ENCODE measurements at regions not wholly inside any gene's neighbourhood (a gene's known extent, or its start where the extent isn't known, plus 50 kb on each side); places are given as distances from the start of the nearest gene placed in this dataset.

- no peak for DNase-seq (ENCODE audit: low read depth in 2 of 2)
Measured at GRCh38 chr6:112799889-112800288, 452.8 kb downstream of the RFPL4B start.

GRCh38 chr6:112800439-112800838, 453.3 kb downstream of the RFPL4B start:
- DNase-seq (ENCODE audit: low read depth in 2 of 2) = no peak

DNA sequence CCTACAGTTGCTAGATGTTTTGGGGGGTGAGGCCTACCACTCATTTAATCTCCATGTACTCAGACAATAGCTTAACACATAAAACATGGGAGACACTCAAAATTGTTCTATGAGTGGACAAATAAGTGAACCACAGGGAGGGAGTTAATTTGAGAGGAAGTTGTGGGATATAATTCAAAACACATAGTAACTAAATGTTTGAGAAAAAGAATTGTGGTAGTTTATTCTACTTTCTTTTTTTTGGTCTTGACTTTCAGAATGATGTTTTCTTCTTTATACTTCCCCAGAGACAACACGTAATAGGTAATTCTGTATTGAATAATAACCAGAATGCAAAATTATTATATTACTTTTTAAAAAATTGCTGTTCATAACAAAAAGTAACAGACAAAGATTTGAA, 453.8 kb downstream of the RFPL4B start:
- no peak for DNase-seq (ENCODE audit: low read depth in 2 of 2)

DNA sequence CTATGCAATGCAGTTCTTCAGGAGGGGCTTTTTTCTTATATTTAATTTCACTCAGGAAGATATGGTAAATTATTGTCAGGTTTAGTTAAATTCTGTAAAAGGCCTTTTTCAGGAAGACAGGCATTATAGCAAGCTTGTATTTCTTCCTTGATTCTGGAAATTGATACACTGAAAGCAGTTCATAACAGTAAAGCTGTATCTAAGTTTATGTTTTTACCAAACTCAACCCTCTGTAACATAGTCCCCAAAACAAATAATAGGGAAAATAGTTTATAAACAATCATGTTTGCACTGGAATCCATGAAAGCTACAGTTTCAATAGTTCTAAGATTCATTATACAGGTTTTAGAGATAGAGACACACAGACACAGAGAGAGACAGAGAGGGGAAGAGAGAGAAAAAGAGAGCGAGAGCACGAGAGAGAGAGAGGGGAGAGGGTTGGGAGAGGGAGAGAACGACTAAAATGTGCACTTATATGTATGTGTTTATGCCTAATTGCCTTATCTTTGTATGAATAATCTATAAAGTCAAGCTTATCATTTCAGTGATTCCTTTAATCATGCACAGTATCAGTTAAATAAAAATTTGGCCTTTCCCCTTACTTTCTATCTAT, 454.4 kb downstream of the RFPL4B start:
- no peak for DNase-seq (ENCODE audit: low read depth in 2 of 2)

- no peak for DNase-seq (ENCODE audit: low read depth in 2 of 2)
Measured at GRCh38 chr6:112802144-112802543, 455.0 kb downstream of the RFPL4B start.

- DNase-seq (ENCODE audit: low read depth in 2 of 2) = no peak
Measured at GRCh38 chr6:112804638-112805330, 457.7 kb downstream of the RFPL4B start.

- no peak for DNase-seq (ENCODE audit: low read depth in 2 of 2)
Measured at GRCh38 chr6:112806163-112806865, 459.2 kb downstream of the RFPL4B start.

DNA sequence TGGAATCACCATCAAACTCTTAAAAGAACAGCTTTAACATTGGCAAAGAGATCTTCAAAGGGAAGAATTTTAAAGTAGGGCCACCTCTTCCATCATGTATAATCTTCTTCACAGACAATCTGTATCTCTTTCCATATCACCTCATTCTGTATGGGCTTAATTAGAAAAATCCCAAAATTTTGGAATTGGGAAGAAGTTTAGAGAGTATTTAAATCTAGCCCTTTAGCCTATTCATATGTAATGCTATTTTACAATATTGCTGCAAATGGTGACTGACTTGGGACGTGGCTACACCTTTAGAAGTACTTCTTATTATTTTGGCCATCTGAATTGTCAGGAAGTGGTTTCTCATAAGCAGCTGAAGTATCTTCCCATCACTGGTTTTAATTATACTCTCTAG, 474.3 kb downstream of the RFPL4B start:
- no peak for DNase-seq (ENCODE audit: low read depth in 2 of 2)

- no peak for DNase-seq (ENCODE audit: low read depth in 2 of 2)
Measured at GRCh38 chr6:112822769-112823168, 475.6 kb downstream of the RFPL4B start.

DNA sequence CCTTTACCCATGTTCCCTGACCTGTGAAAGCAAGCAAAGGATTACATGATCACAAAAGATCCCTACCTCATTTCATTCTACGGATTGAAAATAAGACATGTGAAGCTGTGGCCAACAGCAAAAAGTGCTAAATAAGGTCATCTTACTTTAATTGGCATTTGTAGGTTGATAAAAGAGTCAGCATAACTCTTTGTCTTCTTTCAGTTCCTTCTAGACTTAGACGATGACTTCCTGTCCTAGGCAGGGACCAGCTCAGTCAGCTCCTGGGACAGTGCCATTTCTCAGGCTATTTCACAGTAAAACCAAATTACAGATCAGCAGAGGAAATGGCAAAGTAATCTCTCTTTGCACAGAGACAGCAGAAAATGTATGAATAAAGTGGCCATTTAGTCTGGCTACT, 480.7 kb downstream of the RFPL4B start:
- no peak for DNase-seq (ENCODE audit: low read depth in 2 of 2)

GRCh38 chr6:112831022-112831421, 483.9 kb downstream of the RFPL4B start:
- DNase-seq (ENCODE audit: low read depth in 2 of 2) = no peak

DNA sequence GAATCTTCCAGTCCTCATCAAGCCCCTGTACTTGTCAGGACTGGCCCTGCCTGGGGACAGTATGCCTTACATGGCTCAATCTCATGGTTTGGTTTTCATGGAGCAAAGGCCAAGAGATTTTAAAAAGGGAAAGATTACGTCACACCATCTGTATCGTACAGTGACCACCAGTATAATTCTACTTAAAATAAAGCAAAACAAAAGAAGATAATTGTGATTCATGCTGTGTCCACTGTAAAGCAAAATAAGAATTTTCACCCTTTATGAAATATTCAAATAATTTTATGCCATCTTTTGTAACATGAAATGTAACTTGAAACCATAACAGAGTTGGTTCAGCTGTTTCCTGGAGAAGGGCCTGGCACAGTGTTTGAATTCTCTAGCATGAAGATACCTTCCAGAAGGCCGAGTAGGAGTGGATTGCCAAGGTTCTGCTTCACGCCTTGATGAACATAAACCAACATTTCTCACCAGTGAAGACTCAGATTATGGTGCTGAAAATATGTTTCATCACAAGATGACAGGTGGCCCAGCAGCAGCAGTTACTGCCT, 486.5 kb downstream of the RFPL4B start:
- DNase-seq (ENCODE audit: low read depth in 2 of 2) = no peak

- no peak for DNase-seq (ENCODE audit: low read depth in 2 of 2)
Measured at GRCh38 chr6:112835078-112835477, 487.9 kb downstream of the RFPL4B start.

GRCh38 chr6:112839525-112839961, 492.4 kb downstream of the RFPL4B start:
- no peak for DNase-seq (ENCODE audit: low read depth in 2 of 2)

DNA sequence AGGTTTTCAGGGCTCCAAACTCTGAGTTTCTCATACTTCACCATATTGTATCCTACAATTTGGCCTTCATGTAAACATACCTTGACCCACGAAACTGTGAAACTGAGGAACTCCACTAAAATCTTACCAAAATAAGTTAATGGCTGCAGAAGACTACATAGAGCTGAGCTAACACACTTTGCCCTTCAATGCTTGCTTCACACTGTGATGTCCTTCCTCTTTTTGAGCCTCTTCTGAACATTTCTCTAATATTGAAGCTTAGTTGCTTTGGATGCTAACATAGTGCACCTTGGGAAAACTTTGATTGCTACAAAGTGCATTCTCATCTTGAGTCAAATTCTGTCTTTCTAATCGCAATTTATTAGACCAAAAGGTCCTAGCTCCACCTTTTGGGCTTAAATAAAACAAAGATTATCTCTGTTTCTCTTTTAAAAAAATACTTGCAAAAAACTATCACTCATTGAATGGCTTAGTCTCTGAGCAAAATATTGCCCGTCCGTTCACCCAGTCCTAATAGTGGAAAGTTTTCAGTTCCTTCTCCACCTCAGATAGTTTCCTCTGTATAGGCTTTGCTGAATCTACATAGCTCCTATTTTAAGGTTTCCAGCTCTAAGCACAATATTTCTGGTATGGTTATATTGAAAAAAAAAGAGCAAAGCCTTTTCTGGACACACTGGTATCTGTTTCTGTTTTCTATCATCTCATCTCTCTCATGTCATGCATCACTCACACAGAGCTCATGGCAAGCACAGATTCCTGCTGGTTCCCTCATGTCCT, 494.6 kb downstream of the RFPL4B start:
- DNase-seq (ENCODE audit: low read depth in 2 of 2) = no peak

- no peak for DNase-seq (ENCODE audit: low read depth in 2 of 2)
Measured at GRCh38 chr6:112842330-112842685, 495.2 kb downstream of the RFPL4B start.

DNA sequence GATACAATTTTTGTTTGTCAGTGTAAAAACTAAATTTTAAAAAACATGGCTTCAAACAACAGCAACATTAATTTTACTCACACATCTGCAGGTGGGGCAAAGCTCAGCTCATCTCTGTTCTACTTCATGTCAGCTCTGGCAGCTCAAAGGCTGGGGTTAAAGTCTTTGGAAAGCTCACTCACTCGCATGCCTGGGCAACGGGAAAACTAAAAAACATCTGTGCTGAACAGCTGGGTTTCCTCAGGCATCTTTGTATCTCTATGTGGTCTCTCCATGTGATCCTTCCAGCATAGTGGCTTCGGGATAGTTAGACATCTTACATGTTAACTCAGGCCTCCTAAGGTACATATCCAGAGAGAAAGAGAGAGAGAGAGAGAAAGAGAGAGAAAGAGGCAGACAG, 499.6 kb downstream of the RFPL4B start:
- no peak for DNase-seq (ENCODE audit: low read depth in 2 of 2)

GRCh38 chr6:112851146-112851545, 504.0 kb downstream of the RFPL4B start:
- no peak for DNase-seq (ENCODE audit: low read depth in 2 of 2)

DNA sequence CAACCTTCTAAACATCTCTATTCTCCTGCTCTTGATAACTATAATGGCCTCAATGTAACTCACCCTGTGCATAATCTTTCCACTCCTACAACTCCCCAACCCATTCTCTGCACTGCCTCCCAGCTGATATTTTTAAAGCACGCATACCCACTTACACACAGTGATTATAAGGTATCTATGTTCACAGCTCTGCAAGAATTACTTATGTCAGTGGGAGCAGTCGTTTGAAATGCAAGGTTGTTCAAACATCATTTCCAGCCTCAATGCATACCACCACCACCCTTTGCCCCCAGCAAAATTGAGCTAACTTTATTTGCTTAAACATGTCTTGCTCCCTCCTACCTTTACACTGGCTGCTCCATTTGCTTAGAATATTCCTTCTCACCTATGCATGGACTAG, 506.0 kb downstream of the RFPL4B start:
- no peak for DNase-seq (ENCODE audit: low read depth in 2 of 2)

- DNase-seq (ENCODE audit: low read depth in 2 of 2) = no peak
Measured at GRCh38 chr6:112863753-112864152, 516.6 kb downstream of the RFPL4B start.

DNA sequence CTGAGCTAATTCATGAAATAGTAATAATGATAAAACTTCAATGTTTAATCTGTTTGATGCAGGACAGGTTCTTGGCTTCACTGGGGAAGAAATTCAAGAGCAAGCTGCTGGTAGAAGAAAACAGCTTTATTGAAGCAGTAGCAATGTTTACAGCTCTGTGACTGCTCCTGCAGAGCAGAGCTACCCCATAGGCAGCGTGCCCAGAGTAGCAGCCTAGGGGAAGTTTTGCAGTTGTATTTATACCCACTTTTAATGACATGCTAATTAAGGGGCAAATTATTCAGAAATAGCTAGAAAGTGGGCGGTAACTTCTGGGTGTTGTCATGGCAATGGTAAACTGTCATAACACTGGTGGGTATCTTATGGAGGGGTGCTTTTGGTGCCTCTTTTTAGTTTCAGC, 518.0 kb downstream of the RFPL4B start:
- DNase-seq (ENCODE audit: low read depth in 2 of 2) = no peak

GRCh38 chr6:112874881-112875280, 527.8 kb downstream of the RFPL4B start:
- DNase-seq (ENCODE audit: low read depth in 2 of 2) = no peak

Measured in activated CD4-positive, alpha-beta T cell treated with anti-CD3 and anti-CD28 coated beads for 24 hours (primary cell).